Suprapubic skin (tissue), 4 donors: ENCODE measurements at regions not wholly inside any gene's neighbourhood (a gene's known extent, or its start where the extent isn't known, plus 50 kb on each side); places are given as distances from the start of the nearest gene placed in this dataset.

Experiments used
- CTCF ChIP-seq, 2 donors: fragments of 200-600 bp in 1 of 2; fragments of 450-650 bp in 1 of 2; sonication (generic) in 1 of 2; IDR thresholded peaks; one replicate each; pipeline ENCODE4 v1.5.1; 2016 to 2019; ENCODE audit warnings: antibody characterized with exemption in 2 of 2, mild to moderate bottlenecking in 1 of 2, moderate library complexity in 1 of 2
- EP300 ChIP-seq: sonication (generic); formaldehyde crosslinking; IDR thresholded peaks from one replicate; pipeline ENCODE4 v1.6.1; 2017; ENCODE audit warnings: antibody characterized with exemption
- POLR2A ChIP-seq, 2 donors: fragments of 450-650 bp; IDR thresholded peaks; one replicate each; pipeline ENCODE4 v1.6.1; 2017; ENCODE audit warnings: antibody characterized with exemption in 2 of 2, mild to moderate bottlenecking in 2 of 2, moderate library complexity in 2 of 2
- POLR2AphosphoS5 ChIP-seq, 3 donors: sonication (generic); formaldehyde crosslinking; IDR thresholded peaks; one replicate each; pipeline ENCODE4 v1.6.1; 2017; ENCODE audit warnings: antibody characterized with exemption in 3 of 3

GRCh38 chrX:99308302-99308701 lies 1101.8 kb downstream of the PCDH19 start:
- no peak for TF ChIP-seq CTCF (IDR thresholded peaks at IDR 0.05)
- no peak for TF ChIP-seq POLR2A (IDR thresholded peaks at IDR 0.05)
- no peak for TF ChIP-seq POLR2AphosphoS5 (IDR thresholded peaks at IDR 0.05)
- no peak for TF ChIP-seq EP300
